ENCODE measurements at regions not wholly inside any gene's neighbourhood (a gene's known extent, or its start where the extent isn't known, plus 50 kb on each side); places are given as distances from the start of the nearest gene placed in this dataset.

DNA sequence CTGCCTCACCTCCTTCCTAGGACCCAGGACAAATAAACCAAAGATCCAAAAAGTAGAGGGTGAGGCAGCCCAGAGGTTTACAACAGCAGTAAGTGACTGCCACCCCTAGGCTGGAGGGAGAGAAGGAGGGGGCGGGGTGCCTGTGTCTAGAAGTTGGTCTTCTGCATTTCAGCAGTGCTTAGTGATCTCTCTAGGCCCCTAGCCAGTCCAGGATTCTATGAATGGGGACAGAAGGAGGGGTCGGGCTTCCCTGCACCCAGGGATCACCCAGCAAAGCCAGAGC, 62.8 kb upstream of the KDM7A start:
- no peak for DNase-seq

DNA sequence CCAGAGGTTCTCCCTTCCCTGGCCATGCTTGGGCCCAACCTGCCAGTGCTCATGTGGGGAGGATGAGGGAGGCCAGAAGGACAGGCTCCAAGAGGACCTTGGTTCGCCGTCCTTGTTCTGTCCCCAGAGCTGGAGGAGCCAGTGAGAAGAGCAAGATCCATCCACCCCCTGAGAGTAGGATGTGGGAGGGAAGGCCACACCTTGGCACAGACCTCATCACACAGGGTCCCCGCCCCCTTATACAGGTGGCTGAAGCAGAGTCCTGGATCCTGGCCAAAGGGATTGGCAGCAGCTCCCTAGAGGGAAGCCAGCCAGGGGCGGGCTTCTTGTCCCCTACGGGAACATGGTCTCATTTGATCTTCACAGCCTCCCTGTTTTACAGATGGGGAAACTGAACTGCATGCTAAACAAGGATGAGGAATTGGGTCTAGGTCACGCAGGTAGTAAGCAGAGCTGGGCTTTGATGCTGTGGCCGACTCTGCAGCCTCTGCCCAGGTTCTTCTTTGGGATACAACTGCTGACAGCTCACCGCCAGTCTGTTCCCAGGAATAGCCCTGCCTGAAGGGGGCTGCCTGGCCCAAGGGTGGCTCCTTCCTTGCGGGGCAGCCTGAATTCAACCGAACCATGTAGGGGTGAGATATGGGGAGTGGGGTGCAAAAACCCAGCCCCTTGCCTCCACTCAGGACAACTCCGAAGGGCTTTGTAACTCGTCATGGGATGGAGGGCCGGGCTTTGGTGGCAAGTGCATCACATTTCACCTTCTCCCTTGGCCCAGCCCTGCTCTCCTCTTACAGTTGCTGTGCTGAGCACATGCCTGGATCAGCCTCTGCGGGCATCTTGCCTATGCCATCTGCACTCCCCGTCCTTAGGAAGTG, 62.2 kb upstream of the KDM7A start:
- no peak for DNase-seq

DNA sequence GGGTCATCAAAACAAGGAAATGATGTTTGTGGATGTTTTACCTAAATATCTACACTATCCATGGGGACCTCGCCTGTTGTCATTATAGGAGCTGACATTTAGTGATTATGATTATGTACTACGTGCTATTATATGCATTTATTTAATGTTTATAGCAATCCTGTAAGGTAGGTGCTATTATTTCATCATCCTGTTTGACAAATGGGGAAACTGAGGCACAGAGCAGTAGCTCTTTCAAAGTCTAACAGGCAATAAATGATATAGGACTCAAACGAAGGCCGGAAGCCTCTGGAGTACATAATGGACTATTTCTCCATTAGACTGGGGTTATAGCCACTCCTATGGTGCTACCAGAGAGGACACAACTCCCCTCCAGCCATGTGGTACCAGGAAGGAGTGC, 60.6 kb upstream of the KDM7A start:
- DNase-seq, result no peak

DNA sequence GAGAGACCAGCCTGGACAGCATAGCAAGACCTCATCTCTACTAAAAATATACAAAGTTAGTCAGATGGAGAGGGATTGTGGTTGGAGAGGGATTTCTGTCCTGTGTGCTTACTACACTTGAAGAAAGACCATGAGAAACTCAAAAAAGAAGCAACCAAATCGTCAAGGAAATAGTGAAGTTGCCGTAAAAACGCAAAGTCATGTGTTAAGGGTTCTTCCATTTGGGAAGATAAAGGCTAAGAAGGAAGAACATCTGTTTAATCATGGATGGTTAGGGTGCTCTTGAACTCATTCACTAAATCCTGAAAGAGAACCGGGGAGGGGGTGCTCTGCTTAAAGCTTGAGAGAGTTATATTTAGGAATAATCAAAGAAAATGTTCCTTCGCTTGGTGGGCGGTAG, 59.8 kb upstream of the KDM7A start:
- DNase-seq, result no peak

DNA sequence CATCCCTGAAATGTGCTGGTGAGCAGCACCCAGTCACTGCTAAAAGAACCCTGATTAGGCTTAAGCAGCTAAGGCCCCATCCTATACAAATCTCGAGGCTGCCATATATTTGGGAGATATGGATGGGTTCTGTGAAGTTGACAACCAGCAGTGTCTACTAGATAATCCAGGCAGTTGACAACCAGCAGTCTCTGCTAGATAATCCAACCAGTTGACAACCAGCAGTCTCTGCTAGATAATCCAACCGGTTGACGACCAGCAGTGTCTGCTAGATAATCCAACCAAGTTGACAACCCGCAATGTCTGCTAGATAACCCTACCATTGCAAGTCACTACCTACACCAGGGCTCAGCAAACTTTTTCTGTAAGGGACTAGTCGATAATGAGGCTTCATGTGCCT, 58.3 kb upstream of the KDM7A start:
- no peak for DNase-seq

DNA sequence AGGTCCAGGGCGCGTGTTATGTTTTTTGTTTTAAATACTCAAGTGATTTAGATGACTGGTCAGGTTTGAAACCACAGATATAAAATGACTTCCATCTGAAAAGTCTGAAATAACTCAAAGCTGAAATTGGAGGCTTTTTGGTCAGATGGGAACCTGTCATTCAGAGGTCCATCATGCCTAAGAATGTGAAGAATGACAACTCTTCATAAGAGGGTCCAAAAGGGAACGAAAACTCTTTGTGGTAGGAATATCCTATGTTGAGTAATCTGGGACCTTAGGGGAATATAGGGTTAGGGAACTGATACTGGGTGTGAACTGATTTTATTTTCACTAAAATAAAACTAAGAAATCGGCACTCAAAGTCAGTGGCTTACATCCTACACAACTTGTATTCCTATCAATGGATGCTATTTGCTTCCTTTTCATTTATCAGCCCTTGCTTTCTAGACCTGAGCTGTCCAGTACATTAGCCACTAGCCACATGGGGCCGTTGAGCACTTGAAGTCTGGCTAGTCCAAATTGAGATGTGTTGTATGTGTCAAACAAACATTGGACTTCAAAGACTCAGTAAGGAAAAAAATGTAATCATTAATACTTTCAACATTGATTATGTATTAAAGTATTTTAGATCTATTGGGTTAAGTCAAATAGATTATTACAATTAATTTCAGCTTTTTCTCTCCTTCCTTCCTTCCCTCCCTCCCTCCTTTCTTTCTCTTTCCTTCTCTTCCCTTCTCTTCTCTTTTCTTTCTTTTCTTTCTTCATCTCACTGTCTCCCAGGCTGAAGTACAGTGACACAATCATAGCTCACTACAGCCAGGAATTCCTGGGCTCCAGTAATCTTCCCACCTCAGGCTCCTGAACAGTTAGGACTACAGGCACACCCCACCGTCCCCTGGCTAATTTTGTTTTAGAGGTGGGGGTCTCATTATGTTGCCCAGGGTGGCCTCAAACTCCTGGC, 56.5 kb upstream of the KDM7A start:
- no peak for DNase-seq

DNA sequence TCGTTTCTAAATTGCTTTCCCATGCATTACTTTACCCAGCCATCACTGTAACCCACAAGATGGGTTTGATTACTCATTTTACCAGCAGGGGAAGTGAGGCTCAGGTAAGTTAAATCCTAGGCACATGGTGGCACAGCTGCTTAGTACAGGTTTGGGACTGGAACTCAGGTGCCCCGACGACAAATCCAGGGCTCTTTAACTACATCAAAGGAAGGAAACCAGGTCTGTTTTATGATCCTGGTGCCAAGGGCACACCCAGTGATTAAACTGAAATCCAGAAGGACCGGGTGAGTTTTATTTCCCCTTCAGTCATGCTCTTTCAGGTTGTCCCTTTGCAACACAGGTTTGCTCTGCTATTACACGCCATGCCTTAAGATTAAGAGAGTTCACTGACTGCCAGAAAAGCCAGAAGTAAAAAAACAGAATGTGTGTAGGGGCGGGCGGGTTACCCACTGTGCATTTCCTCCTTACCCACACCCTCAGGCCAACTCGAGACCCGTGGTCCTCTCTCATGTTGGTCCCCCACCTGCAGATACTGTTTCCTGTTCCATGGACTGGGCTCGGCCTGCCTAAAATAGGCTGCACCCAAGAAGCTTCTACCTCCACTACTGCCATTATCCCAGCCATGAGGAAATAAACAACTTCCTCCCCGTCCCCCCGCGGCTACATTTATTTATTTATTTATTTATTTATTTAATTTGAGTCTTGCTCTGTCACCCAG, 55.1 kb upstream of the KDM7A start:
- DNase-seq, result no peak

DNA sequence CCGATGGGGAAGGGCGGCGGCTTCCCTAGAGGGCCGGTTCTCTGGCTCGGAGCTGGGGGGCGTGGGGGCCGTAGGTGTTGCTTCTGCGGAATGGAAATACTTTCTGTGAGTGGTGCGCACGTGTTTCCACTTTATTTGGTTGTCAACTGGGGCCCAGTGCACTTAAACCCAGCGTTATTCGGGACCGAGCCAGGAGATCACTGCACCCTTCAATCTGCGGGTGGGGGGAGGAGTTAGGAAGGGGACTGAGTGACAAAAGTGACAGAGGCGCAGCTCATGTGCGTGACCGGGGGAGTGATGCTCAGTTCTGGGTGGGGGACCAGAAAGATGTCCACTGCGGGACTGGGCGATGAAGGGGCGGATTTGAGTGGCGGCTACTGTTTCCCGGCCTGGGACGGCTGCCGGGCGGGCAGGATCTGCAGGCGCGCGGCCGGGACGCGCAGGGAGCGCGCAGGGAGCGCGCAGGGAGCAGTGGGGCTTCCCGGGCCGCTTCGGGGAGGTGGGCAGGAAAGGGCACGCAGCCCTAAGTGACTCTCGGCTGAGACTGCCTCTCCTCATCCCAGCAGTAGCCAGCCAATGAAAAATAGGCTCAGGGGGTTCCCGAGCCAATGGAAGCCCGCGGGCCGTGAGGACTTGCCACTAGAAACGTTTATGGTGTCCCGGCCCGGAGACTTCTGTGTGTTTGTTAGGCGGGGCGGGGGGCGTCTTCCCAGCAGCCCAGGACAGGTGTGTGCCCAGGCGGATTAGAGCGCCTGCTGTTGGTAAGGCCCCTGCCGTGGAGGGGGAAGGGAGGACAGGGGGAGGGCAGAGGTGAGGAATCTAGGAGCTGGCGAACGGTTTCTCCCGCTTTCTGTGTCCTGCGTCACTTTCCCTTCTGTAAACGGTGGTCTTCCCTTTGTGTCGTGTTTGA, 54.3 kb upstream of the KDM7A start:
- peak; percentile 82 for DNase-seq

DNA sequence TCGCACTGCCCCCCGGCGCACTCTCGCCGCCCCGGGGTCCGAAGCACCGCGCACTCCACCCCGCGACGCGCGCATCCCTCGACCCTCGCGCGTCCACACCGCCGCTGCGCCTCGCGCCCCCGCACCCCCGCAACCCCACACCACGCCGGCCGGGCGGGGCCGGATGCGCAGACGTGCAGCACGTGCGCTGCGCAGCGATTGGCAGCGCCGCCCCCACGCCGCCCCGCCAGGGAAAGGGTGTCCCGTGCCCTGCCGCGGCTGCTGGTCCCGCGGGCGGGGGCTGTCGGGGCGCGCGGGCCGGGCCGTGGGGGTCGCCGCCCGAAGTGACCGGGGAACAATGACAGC, 53.7 kb upstream of the KDM7A start:
- DNase-seq, result peak; percentile 46

DNA sequence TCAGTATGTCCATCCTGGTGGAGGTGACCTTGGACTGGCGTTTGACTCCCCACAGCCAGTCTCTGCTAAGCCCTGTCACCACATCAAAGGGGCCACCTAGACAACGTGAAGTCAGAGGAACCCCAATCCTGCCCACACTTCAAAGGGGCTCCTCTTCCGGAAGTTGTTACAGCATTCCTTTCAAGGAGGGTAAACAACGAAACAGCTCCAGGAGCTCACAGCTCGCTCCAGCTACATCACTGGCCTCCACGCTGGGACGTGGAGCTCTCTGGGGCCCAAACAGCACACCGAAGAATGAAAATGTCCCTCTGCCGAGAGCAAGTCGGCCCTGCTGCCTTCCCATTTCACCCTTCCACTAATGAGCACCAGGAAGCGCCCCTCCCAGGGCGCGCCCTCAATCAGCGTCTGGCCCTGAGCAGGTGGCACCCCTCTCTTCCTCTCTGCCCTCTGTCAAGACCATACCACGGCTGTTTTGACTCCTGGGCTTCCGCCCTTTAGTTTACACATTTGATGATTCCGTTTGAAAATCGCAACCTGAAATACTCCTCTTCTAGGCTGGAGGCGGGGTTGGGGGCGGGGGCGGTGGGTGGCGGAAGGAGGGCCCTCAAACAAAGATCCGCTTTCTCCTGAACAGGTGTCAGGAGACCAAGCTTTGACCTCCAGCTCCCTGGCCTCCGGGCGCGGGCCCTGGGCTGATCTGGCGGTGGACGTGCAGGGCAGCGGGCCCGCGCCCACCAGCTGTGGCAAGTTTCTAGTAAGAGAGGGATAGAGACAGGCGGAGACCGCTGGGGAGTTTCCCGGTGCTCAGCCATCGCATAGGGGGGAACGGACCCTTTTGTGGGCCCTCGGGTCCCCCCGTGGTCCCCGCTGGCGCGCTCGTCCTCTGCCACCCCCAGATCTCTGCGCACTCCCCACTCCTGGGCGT, 53.1 kb upstream of the KDM7A start:
- peak; percentile 62 for DNase-seq

DNA sequence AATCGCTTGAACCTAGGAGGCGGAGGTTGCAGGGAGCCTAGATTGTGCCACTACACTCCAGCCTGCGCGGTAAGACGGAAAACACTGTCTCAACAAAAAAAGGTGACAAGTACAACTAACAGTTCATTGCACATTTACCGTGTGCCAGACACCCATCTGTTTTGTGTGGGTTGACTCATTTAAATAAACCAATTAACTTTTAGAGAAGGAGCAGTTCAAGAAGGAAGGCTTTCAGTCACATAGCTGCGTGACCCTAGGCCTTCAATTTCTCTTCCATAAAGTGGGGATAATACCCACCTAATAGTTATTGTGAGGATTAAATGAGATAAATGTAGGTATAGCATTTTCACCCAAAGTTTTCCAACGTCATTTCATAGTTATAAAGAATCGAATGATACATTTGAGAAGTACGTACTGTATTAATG, 52.3 kb upstream of the KDM7A start:
- DNase-seq, result no peak

All from eye (tissue), 1 donor.